ENCODE measurements at regions not wholly inside any gene's neighbourhood (a gene's known extent, or its start where the extent isn't known, plus 50 kb on each side); places are given as distances from the start of the nearest gene placed in this dataset.

DNA sequence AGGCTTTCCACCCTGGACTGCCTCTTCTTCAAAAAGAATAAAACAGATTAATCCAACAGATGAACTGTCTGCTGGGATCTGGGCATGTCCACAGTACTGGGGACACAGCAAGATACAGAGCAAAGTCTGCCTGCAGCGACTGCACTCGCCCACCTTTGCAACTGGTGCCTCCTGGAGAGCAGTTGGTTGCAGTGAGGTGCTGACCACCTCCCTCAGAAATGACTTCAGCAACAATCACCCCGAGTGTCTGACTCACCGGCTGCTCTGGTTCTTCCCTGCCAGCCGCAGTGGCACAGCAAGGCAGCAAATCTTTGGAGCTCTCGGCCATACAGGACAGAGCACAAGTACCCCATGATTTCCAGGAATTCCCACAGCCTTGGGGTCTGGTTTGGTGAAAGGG is 179.7 kb downstream of the ANAPC1 start:
- H3K4me1 ChIP-seq (ENCODE audit: control insufficient read depth, insufficient read depth, low read length): peaks cover 44% of the 10 kb centered on the region
- ChIA-PET POLR2A (no interaction called here), CTCF (no interaction called here)
- H3K27me3 ChIP-seq (ENCODE audit: control insufficient read depth, insufficient read depth, low read length): no peaks in the 10 kb centered on the region
- no peak overlapping the region for H3K4me3 ChIP-seq (ENCODE audit: low read depth in 2 of 2, low read length in 2 of 2)
- intact Hi-C loops (cut with micrococcal nuclease; ENCODE audit: unreplicated experiment) (no loop called here), in situ Hi-C loops (cut with HindIII; ENCODE audit: low pct_unique_long_range_greater_than_20kb, low sequenced_read_pairs) (no loop called here)
- TF ChIP-seq SIN3A (IDR thresholded peaks at IDR 0.05; ENCODE audit: borderline replicate concordance, insufficient read depth, low read depth, low read length) (no peak), CTCF (IDR thresholded peaks at IDR 0.05) (no peak), POLR2AphosphoS5 (IDR thresholded peaks at IDR 0.05; ENCODE audit: low read depth, low read length) (no peak), TCF7L2 (IDR thresholded peaks at IDR 0.05; ENCODE audit: low read depth, low read length) (no peak)
- TF ChIP-seq, protein P1, sequence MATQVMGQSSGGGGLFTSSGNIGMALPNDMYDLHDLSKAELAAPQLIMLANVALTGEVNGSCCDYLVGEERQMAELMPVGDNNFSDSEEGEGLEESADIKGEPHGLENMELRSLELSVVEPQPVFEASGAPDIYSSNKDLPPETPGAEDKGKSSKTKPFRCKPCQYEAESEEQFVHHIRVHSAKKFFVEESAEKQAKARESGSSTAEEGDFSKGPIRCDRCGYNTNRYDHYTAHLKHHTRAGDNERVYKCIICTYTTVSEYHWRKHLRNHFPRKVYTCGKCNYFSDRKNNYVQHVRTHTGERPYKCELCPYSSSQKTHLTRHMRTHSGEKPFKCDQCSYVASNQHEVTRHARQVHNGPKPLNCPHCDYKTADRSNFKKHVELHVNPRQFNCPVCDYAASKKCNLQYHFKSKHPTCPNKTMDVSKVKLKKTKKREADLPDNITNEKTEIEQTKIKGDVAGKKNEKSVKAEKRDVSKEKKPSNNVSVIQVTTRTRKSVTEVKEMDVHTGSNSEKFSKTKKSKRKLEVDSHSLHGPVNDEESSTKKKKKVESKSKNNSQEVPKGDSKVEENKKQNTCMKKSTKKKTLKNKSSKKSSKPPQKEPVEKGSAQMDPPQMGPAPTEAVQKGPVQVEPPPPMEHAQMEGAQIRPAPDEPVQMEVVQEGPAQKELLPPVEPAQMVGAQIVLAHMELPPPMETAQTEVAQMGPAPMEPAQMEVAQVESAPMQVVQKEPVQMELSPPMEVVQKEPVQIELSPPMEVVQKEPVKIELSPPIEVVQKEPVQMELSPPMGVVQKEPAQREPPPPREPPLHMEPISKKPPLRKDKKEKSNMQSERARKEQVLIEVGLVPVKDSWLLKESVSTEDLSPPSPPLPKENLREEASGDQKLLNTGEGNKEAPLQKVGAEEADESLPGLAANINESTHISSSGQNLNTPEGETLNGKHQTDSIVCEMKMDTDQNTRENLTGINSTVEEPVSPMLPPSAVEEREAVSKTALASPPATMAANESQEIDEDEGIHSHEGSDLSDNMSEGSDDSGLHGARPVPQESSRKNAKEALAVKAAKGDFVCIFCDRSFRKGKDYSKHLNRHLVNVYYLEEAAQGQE (IDR thresholded peaks at IDR 0.05; ENCODE audit: insufficient read depth in 1 of 2, low read depth in 2 of 2, low read length in 1 of 2): no peak
- H3K36me3 ChIP-seq (ENCODE audit: control insufficient read depth, insufficient read depth, low read length): no peaks in the 10 kb centered on the region
- H3K9me3 ChIP-seq (ENCODE audit: control insufficient read depth, insufficient read depth, low read depth, low read length): no peaks in the 10 kb centered on the region
- H3K27ac ChIP-seq (ENCODE audit: low read length): peak overlapping the region; percentile 83
- ATAC-seq (peak; percentile 37; the same call in 1 of the 2 replicates), DNase-seq (ENCODE audit: low read depth, low spot score) (no peak)
- BruUV-seq (replicated peaks): no TSS peak

- intact Hi-C loops (cut with micrococcal nuclease; ENCODE audit: unreplicated experiment): no loop called here
- Histone ChIP-seq H3K36me3 (ENCODE audit: control insufficient read depth, insufficient read depth, low read length) (no peaks in the 10 kb centered on the region), H3K27me3 (ENCODE audit: control insufficient read depth, insufficient read depth, low read length) (no peaks in the 10 kb centered on the region), H3K4me3 (ENCODE audit: low read depth in 2 of 2, low read length in 2 of 2) (no peak overlapping the region), H3K9me3 (ENCODE audit: control insufficient read depth, insufficient read depth, low read depth, low read length) (no peaks in the 10 kb centered on the region), H3K4me1 (ENCODE audit: control insufficient read depth, insufficient read depth, low read length) (peaks cover 40% of the 10 kb centered on the region), H3K27ac (ENCODE audit: low read length) (peak overlapping the region; percentile 83)
- DNase-seq (ENCODE audit: low read depth, low spot score): no peak
- ATAC-seq: peak; percentile 1; the same call in 1 of the 2 replicates
- ChIA-PET POLR2A (no interaction called here), CTCF (no interaction called here)
- in situ Hi-C loops (cut with HindIII; ENCODE audit: low pct_unique_long_range_greater_than_20kb, low sequenced_read_pairs): no loop called here
- BruUV-seq (replicated peaks): no TSS peak
- TF ChIP-seq POLR2AphosphoS5 (IDR thresholded peaks at IDR 0.05; ENCODE audit: low read depth, low read length) (no peak), CTCF (IDR thresholded peaks at IDR 0.05) (no peak), SIN3A (IDR thresholded peaks at IDR 0.05; ENCODE audit: borderline replicate concordance, insufficient read depth, low read depth, low read length) (no peak), TCF7L2 (IDR thresholded peaks at IDR 0.05; ENCODE audit: low read depth, low read length) (no peak)
- TF ChIP-seq, protein P1 (IDR thresholded peaks at IDR 0.05; ENCODE audit: insufficient read depth in 1 of 2, low read depth in 2 of 2, low read length in 1 of 2): no peak
Measured at GRCh38 chr2:111705239-111705638, 178.8 kb downstream of the ANAPC1 start.
